HK-2 (cell line): ENCODE measurements at regions not wholly inside any gene's neighbourhood (a gene's known extent, or its start where the extent isn't known, plus 50 kb on each side); places are given as distances from the start of the nearest gene placed in this dataset.
A peak's percentile ranks its signal among the peaks of the same experiment; 100 is the strongest.
"Not testable (repeated sequence)": the region's sequence is repeated elsewhere in the genome, so short reads cannot be mapped to it uniquely, and the experiment has no call there.

Source experiments
- DNase-seq: peaks from one replicate; pipeline ENCODE4 v3.0.0-alpha.2; 2018; ENCODE audit not compliant: unreplicated experiment

- DNase-seq: no peak
Observed at GRCh38 chr2:130289780-130290179, 52.9 kb upstream of the IMP4 start.

GRCh38 chr2:130288467-130289403, 54.0 kb upstream of the IMP4 start:
- DNase-seq: peak; percentile 35

GRCh38 chr2:130287656-130288026, 55.1 kb upstream of the IMP4 start:
- no peak for DNase-seq

GRCh38 chr2:130286983-130287655, 55.6 kb upstream of the IMP4 start:
- DNase-seq: no peak

GRCh38 chr2:130283341-130283869, 59.3 kb upstream of the IMP4 start:
- not testable (repeated sequence) for DNase-seq

- not testable (repeated sequence) for DNase-seq
Observed at GRCh38 chr2:130279551-130279950, 63.1 kb upstream of the IMP4 start.

- not testable (repeated sequence) for DNase-seq
Observed at GRCh38 chr2:130268333-130268732, 70.1 kb upstream of the TUBA3E start.

- DNase-seq: not testable (repeated sequence)
Observed at GRCh38 chr2:130267572-130267971, 69.3 kb upstream of the TUBA3E start.

- DNase-seq: not testable (repeated sequence)
Observed at GRCh38 chr2:130266836-130267235, 68.6 kb upstream of the TUBA3E start.

- DNase-seq: not testable (repeated sequence)
Observed at GRCh38 chr2:130265570-130266247, 67.5 kb upstream of the TUBA3E start.

- not testable (repeated sequence) for DNase-seq
Observed at GRCh38 chr2:130264901-130265320, 66.7 kb upstream of the TUBA3E start.

- no peak for DNase-seq
Observed at GRCh38 chr2:130264501-130264900, 66.3 kb upstream of the TUBA3E start.

GRCh38 chr2:130264046-130264445, 65.8 kb upstream of the TUBA3E start:
- no peak for DNase-seq

GRCh38 chr2:130263606-130264005, 65.4 kb upstream of the TUBA3E start:
- DNase-seq: no peak

- no peak for DNase-seq
Observed at GRCh38 chr2:130261970-130262760, 63.9 kb upstream of the TUBA3E start.

- no peak for DNase-seq
Observed at GRCh38 chr2:130261099-130261498, 62.9 kb upstream of the TUBA3E start.

GRCh38 chr2:130259594-130259993, 61.4 kb upstream of the TUBA3E start:
- DNase-seq: no peak

GRCh38 chr2:130258356-130258755, 60.1 kb upstream of the TUBA3E start:
- no peak for DNase-seq

GRCh38 chr2:130252880-130253645, 54.8 kb upstream of the TUBA3E start:
- DNase-seq: no peak

GRCh38 chr2:130251873-130252620, 53.8 kb upstream of the TUBA3E start:
- DNase-seq: no peak
